Stomach smooth muscle (tissue), 2 donors: ENCODE measurements at regions not wholly inside any gene's neighbourhood (a gene's known extent, or its start where the extent isn't known, plus 50 kb on each side); places are given as distances from the start of the nearest gene placed in this dataset.
"Not testable (repeated sequence)": the region's sequence is repeated elsewhere in the genome, so short reads cannot be mapped to it uniquely, and the experiment has no call there.

Experiments
- H3K27ac ChIP-seq: one replicate; pipeline ENCODE4 v1.7.0; 2013; ENCODE audit warnings: mild to moderate bottlenecking, low read length, inconsistent platforms
- H3K27me3 ChIP-seq, 2 donors: one replicate each; pipeline ENCODE4 v1.7.0; 2013; ENCODE audit warnings: low read length in 2 of 2; ENCODE audit not compliant: insufficient read depth in 2 of 2, control insufficient read depth in 1 of 2
- H3K36me3 ChIP-seq, 2 donors: one replicate each; pipeline ENCODE4 v1.7.0; 2013; ENCODE audit warnings: low read length in 2 of 2; ENCODE audit not compliant: control insufficient read depth in 2 of 2, insufficient read depth in 2 of 2
- H3K4me1 ChIP-seq: one replicate; pipeline ENCODE4 v1.7.0; 2013; ENCODE audit warnings: low read length; ENCODE audit not compliant: control insufficient read depth, insufficient read depth
- H3K4me3 ChIP-seq, 2 donors: one replicate each; pipeline ENCODE4 v1.7.0; 2013; ENCODE audit warnings: low read length in 2 of 2
- H3K9ac ChIP-seq, 2 donors: one replicate each; pipeline ENCODE4 v1.7.0; 2013; ENCODE audit warnings: low read length in 2 of 2, mild to moderate bottlenecking in 1 of 2
- H3K9me3 ChIP-seq, 2 donors: one replicate each; pipeline ENCODE4 v1.7.0; 2013; ENCODE audit warnings: low read length in 2 of 2; ENCODE audit not compliant: control insufficient read depth in 2 of 2
- donor health status: healthy.
- donor health status: Pancreatic carcinoma.

- no peaks in the 10 kb centered on the region for H3K36me3 ChIP-seq
These were observed 83.9 kb upstream of the SIPA1L2 start for GRCh38 chr1:232713785-232714184.

DNA sequence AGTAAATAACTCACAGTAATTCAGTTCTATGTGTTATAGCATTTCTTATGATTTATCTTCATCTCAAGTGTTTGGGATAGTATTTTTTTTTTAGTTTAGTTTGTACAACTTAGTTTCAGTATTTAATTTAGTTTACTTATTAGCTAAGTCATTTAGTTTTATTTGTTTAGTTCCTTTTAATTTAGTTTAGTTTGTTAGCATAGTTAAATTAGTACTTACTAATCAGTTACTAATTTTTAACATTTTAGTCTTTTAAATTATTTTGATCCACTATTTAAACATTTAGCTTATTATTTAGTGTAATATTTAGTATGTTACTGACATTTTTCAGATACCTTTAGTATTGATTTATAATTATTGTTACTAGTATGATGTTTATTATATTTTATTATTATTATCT lies 85.2 kb upstream of the SIPA1L2 start:
- Histone ChIP-seq H3K4me1 (no peaks in the 10 kb centered on the region), H3K9ac (no peak overlapping the region), H3K27ac (no peak overlapping the region), H3K27me3 (no peaks in the 10 kb centered on the region), H3K36me3 (no peaks in the 10 kb centered on the region), H3K9me3 (peaks cover 0 to 8% of the 10 kb centered on the region in 2 donors), H3K4me3 (no peak overlapping the region)

More at GRCh38 chr1:232713785-232714184, 83.9 kb upstream of the SIPA1L2 start:
- no peak overlapping the region for H3K4me3 ChIP-seq
- peaks cover 0 to 6% of the 10 kb centered on the region in 2 donors for H3K9me3 ChIP-seq
- no peak overlapping the region for H3K27ac ChIP-seq
- no peak overlapping the region for H3K9ac ChIP-seq
- no peaks in the 10 kb centered on the region for H3K4me1 ChIP-seq
- H3K27me3 ChIP-seq, result no peaks in the 10 kb centered on the region

GRCh38 chr1:232717911-232718310 lies 87.3 kb upstream of the MAP10 start:
- H3K9ac ChIP-seq, H3K36me3 ChIP-seq, H3K4me1 ChIP-seq, H3K27ac ChIP-seq, H3K27me3 ChIP-seq, H3K9me3 ChIP-seq, H3K4me3 ChIP-seq: not testable (repeated sequence)

- no peak overlapping the region for H3K27ac ChIP-seq
- H3K4me3 ChIP-seq, result no peak overlapping the region
- peaks cover 2% of the 10 kb centered on the region for H3K4me1 ChIP-seq
- H3K9ac ChIP-seq, result no peak overlapping the region
- peaks cover 0 to 3% of the 10 kb centered on the region in 2 donors for H3K9me3 ChIP-seq
- H3K27me3 ChIP-seq, result no peaks in the 10 kb centered on the region
- H3K36me3 ChIP-seq, result no peaks in the 10 kb centered on the region
These were observed 86.0 kb upstream of the MAP10 start for GRCh38 chr1:232718928-232719927.

- Histone ChIP-seq H3K9ac (no peak overlapping the region), H3K4me3 (no peak overlapping the region), H3K36me3 (no peaks in the 10 kb centered on the region), H3K4me1 (peaks cover 2% of the 10 kb centered on the region), H3K9me3 (peaks cover 0 to 3% of the 10 kb centered on the region in 2 donors), H3K27ac (no peak overlapping the region), H3K27me3 (no peaks in the 10 kb centered on the region)
These were observed 82.6 kb upstream of the MAP10 start for GRCh38 chr1:232722626-232723025.

DNA sequence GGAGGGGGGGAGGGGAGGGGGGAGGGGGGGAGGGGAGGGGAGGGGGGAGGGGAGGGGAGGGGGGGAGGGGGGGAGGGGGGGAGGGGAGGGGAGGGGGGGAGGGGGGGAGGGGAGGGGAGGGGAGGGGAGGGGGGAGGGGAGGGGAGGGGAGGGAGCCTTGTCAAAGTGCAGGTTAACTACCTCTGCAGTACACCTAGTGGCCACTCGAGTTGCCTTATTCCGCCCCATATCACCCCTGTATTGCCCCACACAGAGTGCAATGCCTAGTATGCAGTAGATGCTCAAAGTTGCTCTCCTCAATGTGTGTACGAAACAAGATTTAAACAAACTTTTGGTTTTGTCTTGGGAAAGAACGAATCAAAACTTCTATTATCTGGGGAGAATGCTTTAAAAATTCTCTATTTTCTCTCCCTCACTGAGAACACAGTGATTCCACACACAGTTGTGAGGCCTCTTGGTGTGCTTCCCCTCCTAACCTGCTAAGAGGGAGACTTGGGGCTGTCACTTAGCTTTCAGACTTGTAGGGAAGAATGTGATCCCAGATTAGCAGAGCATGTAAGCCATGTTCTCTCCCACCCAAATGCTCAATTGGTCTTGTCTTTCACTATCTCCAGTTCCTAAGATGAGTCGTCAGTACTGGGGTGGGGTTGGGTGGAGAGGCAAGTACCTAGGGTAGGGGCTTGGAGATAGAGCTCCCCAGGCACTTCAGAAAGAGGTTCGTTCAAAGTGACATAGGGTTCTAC lies 79.7 kb upstream of the MAP10 start:
- Histone ChIP-seq H3K27ac (no peak overlapping the region), H3K9ac (no peak overlapping the region), H3K4me3 (no peak overlapping the region), H3K27me3 (no peaks in the 10 kb centered on the region), H3K4me1 (peaks cover 5% of the 10 kb centered on the region), H3K9me3 (no peaks in the 10 kb centered on the region), H3K36me3 (no peaks in the 10 kb centered on the region)

GRCh38 chr1:232726048-232726779 lies 79.0 kb upstream of the MAP10 start:
- H3K9me3 ChIP-seq, result no peaks in the 10 kb centered on the region
- no peaks in the 10 kb centered on the region for H3K27me3 ChIP-seq
- H3K27ac ChIP-seq, result no peak overlapping the region
- no peaks in the 10 kb centered on the region for H3K36me3 ChIP-seq
- no peak overlapping the region for H3K9ac ChIP-seq
- no peak overlapping the region for H3K4me3 ChIP-seq
- peaks cover 5% of the 10 kb centered on the region for H3K4me1 ChIP-seq

DNA sequence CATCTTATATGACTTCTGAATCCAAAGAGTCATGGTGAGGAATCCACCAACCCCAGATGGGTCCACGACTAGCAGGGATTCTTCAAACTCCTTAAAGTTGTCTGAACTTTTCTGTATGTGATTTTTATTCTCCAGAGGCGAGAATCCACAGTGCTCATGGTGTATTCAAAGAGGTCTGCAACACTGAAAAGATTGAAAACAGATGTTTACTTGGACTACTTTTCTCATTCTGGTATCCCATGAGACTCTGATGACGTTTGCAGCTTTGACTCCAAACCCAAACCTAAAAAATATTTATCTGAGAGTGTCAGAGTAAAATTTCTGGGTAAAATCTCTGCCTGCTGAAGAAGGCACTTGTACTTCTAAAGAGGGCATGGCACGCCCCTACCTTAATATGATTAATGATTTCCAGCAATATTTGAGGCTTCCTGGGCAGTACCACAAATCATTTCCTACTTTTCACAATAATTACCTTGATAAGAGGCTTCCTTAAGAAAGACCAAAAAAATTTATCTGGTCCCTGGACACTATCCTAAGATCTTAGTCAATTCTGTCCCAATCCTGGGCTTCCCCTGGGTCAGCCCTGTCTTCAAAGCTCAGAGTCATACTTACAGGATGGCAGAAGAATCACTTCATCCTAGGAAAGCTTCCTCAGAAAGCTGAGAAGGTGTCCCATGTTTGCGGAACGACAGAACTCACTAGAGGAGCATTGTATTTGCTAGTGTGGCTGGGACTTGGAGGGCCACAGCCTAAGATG lies 76.5 kb upstream of the MAP10 start:
- H3K9me3 ChIP-seq, result no peaks in the 10 kb centered on the region
- H3K27ac ChIP-seq, result no peak overlapping the region
- no peak overlapping the region for H3K9ac ChIP-seq
- no peaks in the 10 kb centered on the region for H3K27me3 ChIP-seq
- H3K4me3 ChIP-seq, result no peak overlapping the region
- H3K4me1 ChIP-seq, result peaks cover 4% of the 10 kb centered on the region
- no peaks in the 10 kb centered on the region for H3K36me3 ChIP-seq

- Histone ChIP-seq H3K9ac (no peak overlapping the region), H3K4me1 (peaks cover 3% of the 10 kb centered on the region), H3K9me3 (no peaks in the 10 kb centered on the region), H3K36me3 (no peaks in the 10 kb centered on the region), H3K4me3 (no peak overlapping the region), H3K27ac (no peak overlapping the region), H3K27me3 (no peaks in the 10 kb centered on the region)
These were observed 72.8 kb upstream of the MAP10 start for GRCh38 chr1:232732344-232732910.

GRCh38 chr1:232737917-232738316 lies 67.3 kb upstream of the MAP10 start:
- Histone ChIP-seq H3K4me1 (no peaks in the 10 kb centered on the region), H3K9ac (no peak overlapping the region), H3K36me3 (no peaks in the 10 kb centered on the region), H3K4me3 (no peak overlapping the region), H3K27ac (no peak overlapping the region), H3K9me3 (no peaks in the 10 kb centered on the region), H3K27me3 (no peaks in the 10 kb centered on the region)
